ENCODE measurements at regions not wholly inside any gene's neighbourhood (a gene's known extent, or its start where the extent isn't known, plus 50 kb on each side); places are given as distances from the start of the nearest gene placed in this dataset.
"Not testable (repeated sequence)": the region's sequence is repeated elsewhere in the genome, so short reads cannot be mapped to it uniquely, and the experiment has no call there.

DNA sequence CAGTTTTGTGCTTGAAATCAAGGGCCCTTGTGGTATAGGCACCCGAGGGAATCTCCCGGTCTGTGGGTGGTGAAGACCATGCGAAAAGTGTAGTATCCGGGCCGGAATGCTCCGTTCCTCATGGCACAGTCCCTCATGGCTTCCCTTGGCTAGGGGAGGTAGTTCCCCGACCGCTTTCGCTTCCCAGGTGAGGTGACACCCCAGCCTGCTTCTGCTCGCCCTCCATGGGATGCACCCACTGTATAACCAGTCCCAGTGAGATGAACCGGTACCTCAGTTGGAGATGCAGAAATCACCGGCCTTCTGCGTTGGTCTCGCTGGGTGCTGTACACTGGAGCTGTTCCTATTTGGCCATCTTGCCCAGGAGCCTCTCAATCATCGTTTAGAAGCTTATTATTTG is 195.7 kb upstream of the POT1 start:
- DNase-seq (ENCODE audit: low read depth), result no peak

DNA sequence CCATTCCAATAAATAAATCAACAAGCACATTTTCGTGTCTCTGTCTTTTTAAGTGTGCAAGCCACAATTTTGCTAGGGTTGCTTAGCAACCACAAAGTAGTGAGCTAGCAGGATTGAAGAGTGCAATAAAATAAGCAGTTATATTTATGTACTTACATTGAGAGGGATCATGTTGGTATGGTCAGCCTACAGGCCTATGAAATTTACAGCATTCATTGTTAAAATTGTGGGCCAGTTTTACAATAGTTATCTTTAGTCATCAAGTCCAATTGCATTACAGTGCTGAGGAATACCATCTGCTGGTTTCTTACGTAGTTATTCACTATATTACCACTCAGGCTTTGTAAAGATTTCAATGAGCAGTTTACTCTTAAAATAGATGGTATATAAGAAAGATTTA is 192.5 kb upstream of the POT1 start:
- no peak for DNase-seq (ENCODE audit: low read depth)

DNA sequence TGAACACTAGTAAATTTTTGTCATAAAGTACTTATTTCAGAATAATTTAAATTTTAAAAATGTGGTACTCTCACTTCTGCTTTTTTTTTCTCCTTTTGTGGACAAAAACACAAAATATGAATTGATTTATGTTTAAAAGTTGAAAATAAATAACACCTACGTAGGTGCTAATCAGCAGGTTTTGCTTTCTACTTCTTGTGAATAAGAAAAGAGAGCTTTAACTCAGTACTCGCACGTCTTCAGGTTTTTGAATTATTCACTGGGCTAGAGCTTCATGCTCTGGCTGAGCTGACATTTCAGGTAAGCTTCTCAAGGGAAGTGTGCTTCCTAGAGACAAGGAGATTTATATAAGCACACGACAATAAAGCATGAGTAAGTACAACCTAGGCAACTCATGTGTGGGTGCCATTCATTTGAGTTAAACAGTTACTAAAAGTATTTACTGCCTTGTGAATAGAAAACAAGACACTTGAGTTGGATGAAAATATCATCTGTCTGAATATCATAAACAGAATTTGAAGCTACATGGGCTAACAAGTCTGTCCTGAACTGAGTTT is 190.0 kb upstream of the POT1 start:
- no peak for DNase-seq (ENCODE audit: low read depth)

DNA sequence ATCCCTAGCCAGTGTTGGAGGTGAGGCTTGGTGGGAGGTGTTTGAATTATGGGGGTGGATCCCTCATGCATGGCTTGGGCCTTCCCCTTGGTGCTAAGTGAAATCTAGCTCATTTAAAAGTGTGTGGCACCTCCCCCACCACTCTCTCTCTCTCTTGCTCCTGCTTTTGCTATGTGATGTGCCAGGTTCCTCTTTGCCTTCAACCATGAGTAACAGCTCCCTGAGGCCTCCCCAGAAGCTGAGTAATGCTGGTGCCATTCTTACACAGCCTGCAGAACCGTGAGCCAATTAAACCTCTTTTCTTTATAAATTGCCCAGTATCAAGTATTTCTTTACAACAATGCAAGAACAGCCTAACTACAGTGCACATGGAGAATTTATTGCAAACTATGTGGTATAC is 188.8 kb upstream of the POT1 start:
- no peak for DNase-seq (ENCODE audit: low read depth)

DNA sequence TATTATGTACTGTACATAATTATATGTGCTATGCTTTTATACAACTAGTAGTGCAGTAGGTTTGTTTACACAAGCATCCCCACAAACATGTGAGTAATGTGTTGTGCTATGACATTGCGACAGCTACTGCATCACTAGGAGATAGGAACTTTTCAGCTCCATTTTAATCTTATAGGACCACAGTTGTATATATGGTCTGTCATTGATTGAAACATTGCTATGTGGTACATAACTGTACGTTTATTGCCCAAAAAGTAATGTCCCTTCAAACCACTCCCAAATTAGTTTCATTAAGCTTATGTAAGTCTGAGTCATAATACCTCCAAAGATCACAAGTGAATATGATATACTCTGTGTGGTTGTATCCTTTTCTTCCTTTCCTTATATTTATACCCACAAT is 183.2 kb upstream of the POT1 start:
- DNase-seq (ENCODE audit: low read depth), result no peak

DNA sequence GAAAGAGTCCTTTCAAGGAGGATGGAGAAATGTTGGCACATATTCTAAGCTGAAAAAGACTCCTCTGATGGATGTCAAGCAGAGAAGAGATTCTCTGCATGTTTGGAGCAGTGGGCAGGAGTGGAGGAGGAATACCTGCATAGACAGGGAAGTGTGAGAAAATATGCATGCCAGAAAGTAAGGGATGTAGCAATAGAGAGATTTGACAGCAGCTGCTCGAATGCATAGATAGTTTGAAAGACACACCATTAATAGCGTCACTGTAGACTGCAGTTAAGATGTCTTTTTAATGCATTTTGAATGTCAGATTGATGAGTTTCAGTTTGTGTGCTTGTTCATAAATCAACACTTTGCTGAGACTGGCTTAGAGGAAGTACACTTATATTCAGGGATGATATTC is 169.9 kb upstream of the POT1 start:
- no peak for DNase-seq (ENCODE audit: low read depth)

DNA sequence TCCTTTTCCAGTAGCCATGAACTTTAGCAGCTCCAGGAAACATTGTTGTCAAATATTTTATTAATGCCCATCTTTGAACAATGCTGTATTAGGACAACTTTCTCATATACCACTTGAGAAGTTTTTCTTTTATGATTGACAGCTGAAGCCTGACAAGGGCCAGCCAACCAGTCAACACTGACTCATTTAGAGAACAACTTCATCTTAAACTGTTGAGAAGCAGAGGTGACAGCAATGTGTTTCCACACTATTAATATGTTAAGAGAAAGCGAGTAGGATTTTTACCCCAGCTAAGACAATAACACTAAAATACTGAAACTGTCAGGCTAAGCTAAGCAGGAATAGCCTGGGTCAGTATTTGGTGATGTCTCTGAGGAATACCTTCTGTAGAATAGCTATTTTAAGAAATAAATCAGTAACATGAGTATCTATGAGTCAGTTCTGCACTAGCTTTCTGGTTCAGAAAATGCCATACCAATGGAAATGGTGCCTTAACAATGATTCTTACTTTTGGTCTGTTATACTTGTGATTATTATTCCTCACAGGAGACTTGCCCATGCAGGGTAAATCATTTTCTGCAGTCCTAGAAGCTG is 168.8 kb upstream of the POT1 start:
- DNase-seq (ENCODE audit: low read depth), result no peak

DNA sequence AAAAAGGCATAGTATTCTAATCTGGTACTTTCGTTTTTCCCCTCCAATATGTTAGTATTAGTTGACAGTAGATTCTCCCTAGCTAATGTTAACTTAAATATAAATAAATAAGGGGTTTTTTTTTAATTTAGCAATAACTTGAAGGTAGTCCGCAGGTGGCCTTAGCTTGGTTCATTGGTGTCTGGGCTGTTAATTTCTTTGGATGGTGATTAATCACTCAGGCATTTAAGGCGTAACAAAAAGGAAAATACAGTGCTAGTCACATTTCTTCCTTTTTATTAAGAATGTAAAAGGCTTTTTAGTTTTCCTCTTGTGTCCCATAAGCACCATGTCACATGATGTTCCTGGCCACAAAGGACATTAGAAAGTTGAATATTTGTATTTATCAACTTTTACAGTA is 161.0 kb upstream of the POT1 start:
- DNase-seq (ENCODE audit: low read depth), result no peak

DNA sequence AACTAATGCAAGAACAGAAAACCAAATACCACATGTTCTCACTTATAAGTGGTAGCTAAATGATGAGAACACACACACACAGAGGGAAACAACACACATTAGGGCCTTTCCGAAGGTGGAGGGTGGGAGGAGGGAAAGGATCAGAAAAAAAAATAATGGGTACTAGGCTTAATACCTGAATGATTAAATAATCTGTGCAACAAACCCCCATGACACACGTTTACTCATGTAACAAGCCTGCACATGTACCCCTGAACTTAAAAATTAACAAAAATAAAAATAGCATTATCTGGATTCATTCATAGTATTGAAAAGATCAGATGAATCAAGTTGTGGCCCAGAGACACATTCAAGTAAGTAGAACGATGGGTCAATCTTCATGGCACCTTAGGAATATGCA is 159.5 kb upstream of the POT1 start:
- DNase-seq (ENCODE audit: low read depth), result no peak

DNA sequence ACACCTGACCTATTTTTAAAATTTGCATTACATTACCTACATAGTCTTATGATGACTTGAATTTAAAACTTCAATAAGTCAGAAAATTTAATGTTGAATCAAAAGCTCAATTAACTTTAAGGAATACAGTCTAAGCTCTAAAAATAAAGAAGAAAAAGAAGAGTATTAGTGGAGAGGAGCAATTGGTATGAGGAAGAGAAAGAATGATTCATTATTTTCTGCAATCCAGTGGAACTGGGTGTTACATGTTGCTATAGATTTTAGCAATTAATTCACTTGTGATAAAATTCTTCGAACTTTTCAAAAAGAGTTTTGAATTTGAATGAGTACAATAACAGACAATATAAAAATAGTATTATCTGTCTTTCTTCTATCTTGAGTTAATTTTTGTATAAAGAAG is 158.9 kb upstream of the POT1 start:
- no peak for DNase-seq (ENCODE audit: low read depth)

DNA sequence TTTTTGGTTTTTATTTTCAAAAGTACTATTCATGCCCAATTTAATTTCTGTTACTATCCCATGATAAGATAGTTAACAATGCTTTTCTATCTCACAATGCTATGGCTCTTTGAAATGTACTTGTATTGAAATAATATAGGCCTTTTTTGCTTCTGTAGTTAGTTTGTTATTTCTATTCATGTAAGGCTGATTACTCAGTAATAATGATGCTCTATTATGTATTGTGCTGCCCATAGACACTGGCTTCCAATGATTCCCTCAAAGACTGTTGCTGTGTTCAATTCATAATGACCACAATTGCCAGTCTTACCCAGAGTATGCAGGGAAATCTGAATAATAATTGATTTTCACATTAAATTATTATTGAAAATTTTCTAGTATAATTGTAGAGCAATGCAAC is 155.5 kb upstream of the POT1 start:
- DNase-seq (ENCODE audit: low read depth), result no peak

DNA sequence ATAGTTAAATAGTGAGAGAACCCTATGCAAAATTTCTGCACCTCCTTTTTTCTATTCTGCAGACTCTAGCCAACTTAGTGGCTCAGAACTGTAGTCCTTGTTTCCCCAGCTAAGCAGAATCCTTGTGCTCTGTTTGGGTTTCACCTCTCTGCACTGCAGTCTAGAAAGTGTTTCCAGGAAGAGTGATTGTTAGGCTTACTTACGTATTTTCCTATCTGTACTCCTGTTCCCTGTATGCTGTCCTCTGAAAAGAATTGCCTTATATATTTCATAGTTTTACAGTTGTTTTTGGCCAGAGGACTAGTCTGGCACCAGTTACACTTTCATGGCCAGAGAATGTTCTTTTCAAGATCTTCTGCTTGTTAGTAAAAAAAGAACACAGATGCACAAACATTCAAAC is 154.6 kb upstream of the POT1 start:
- no peak for DNase-seq (ENCODE audit: low read depth)

DNA sequence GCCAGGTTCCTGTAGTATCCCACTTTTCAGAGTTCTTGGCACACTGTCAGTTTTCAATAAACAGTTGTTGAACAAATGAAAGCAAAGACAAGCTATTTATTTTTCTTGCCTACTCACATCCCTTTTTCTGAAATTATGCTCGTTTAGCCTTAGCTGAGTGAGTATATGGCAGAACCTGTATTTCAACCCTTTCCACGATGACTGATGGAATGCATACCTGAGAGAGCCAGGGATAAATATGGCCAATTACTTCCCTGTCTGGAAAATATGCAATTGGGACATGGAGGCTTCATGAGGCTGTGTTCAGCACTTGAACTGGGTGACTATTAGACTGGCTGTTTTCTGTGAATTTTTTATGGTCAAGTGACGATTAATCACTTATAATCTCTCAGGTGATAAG is 144.5 kb upstream of the POT1 start:
- DNase-seq (ENCODE audit: low read depth), result no peak

DNA sequence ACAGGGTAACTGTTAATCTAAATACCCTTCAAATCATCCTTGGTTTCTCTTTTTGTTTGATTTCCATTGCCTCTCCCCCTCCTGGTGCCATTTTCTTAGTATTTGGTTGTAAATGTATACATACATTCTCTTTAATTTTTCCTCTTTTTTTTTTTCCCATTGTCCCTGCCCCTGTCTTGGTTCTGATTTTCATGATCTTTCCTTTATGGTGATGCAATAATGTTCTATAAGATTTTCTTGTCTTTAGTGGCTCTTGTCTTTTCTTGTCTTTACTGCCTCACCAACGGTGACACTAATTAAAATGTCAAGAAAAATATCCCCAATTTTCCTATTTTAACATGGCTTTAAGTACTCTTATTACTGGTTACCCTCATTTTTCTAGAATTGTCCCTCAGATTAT is 135.9 kb upstream of the POT1 start:
- DNase-seq (ENCODE audit: low read depth), result no peak

DNA sequence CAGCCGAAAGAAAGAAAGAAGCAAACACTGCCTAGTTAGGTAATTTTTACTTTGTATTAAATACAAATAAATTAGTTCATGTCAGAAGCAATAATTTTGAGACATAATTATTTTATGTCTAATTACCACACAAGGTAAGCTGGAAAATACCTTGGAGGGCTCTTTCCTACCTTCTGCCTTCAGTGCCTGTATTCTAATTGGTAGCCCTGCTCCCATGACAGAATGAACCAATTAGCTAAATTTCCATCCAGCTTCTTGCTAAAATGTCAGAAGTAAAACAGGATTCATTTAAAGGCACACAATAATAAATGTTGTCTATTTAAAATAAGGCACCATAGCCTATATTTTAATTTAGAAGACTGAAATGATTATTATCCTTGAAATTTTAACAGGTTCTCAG is 135.4 kb upstream of the POT1 start:
- DNase-seq (ENCODE audit: low read depth), result no peak

DNA sequence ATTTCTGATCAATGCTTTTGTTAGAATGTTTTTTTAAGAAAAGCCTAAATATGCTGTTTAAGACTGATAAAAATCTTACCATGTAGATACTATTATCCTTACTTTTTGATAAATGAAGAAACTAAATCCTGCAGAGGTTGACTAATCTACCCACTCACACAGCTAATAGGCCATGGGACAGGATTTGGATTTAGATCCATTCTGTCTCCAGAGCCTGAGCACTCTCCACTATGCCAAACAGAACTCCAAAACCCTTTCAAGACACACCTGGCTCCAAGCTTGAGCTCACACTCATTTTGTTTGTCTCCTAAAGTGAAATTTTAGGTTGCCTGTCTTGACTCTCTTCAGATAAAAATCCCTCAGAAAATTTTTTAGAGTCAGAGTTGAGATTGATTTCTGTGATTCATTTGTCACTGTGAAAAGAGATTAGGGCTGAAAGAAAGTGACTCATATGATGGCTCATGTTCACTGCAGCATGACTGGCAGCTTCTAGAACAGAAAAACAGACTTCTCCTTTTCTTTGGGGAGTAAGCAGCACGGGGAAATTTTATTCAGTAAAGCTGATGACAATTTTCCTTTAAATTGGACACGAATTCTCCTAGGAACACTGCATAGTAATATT is 132.3 kb upstream of the POT1 start:
- DNase-seq (ENCODE audit: low read depth), result no peak

DNA sequence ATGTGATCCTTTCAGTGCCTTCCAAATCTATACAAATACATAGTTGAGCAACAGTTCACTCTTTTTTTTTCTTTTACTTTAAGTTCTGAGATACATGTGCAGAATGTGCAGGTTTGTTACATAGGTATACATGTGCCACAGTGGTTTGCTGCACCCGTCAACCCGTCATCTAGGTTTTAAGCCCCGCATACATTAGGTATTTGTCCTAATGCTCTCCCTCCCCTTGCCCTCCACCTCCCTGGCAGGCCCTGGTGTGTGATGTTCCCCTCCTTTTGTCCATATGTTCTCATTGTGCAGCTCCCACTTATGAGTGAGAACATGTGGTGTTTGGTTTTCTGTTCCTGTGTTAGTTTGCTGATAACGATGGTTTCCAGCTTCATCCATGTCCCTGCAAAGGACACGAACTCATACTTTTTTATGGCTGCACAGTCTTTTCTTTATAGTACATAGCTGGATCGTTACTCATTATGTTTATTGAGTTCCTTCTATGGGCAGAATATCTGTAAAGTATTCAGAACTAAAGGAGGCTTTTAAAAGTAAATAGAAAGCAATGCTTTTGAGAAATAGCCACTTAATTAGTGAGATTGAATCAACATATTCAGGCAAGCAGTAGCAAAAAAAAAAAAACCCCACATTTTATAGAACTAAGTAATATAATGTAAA is 131.6 kb upstream of the POT1 start:
- DNase-seq (ENCODE audit: low read depth), result not testable (repeated sequence)

DNA sequence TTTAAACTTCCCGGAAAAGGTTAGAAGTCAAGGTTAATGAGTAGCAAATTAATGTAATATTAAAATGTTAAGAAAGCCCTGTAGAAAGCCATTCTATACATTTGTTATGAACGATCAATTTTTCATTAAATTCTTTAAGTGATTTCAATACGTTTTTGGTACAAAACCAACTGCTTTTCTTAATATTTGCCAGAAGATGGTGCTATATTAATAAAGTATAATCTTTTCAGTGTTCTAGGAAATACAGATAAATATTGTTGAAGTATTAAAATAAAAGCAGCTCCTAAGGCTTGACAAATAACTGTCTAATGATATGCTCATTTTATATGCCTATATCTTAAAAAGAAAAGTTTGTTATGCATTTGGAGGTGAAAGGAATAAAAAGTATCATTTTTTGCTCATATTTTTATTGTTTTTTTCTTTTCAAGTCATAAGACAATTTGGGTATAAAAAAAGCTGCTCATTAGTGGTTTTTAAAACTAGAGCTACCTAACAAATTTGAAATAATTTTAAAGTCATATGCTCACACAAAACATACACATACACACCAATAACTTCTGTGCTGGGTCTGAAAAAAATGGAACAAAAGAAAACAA is 130.3 kb upstream of the POT1 start:
- DNase-seq (ENCODE audit: low read depth), result no peak

DNA sequence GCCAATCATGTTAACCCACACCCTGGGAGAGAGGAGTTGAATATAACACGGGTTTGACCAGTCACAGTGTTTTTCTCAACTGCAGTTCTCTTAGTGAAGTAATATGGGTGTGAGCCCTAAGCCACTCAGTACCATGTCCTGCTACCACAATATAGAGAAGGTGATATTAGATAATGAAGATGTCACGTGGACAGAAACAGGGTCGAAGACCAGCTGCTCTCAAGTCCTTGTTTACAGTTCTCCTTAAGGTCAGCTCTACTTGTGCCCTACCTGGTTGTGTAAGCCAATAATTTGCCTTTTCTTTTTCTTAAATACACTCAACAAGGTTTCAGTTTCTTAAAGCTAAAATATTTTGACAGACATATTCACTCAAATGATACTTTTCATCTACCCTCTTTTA is 128.3 kb upstream of the POT1 start:
- DNase-seq (ENCODE audit: low read depth), result no peak

DNA sequence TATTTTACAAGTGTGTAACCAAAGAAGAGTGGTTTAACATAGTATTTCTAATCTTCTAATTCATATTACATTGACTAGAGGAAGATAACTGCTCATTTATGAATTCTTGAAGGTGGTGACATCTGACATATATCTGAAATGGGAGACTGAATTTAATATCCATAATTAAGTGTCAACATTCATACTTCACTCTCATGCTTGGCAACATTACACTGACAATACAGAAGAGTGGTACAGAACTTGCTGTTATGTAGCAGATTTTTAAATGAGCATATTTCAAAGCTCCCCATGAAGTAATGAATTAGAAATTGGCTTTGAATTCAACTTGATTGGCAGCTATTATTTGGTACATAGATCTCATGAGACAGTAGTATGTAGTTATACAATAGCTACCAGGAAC is 125.8 kb upstream of the POT1 start:
- DNase-seq (ENCODE audit: low read depth), result no peak

DNA sequence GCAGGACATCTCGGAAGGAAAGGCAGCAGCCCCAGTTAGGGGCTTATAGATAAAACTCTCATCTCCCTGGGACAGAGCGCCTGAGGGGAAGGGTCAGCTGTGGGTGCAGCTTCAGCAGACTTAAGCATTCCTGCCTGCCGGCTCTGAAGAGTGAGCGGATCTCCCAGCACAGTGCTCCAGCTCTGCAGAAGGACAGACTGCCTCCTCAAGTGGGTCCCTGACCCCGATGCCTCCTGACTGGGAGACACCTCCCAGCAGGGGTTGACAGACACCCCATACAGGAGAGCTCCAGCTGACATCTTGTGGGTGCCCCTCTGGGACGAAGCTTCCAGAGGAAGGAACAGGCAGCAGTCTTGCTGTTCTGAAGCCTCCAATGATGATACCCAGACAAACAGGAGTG is 117.1 kb upstream of the POT1 start:
- no peak for DNase-seq (ENCODE audit: low read depth)

DNA sequence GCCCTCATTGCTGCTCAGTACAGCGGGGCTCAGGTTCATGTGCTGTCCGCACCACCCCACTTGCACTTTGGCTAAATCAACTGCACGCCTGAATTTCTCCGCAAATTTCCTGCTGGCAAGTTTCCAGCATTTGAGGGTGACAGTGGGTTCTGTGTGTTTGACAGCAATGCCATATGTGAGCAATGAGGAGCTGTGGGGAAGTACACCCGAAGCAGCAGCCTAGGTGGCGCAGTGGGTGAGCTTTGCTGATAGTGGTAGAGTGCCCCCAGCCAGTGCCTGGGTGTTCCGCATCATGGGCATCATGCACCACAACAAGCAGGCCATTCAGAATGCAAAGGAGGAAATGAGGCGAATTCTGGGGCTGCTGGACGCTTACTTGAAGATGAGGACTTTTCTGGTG is 103.9 kb upstream of the POT1 start:
- DNase-seq (ENCODE audit: low read depth), result no peak

DNA sequence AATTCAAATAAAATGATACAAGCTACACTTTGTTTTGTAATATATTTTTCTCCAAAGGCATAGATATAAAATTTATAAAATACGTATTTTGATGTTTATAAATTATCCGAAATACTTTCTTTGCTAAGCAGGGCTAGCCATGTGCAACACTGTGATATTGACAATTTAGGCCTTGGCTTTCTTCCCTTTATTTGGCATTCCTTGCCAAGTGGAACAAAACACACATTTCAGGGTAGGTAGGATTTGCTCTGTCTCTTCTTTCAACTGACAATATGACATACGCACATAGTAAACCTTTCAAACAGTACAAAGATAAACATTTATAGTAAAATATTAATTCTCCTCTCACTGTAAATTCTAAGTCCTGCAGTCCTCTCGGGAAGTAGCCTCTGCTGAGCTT is 103.3 kb upstream of the POT1 start:
- DNase-seq (ENCODE audit: low read depth), result no peak

Data from GM04504 (cell line).